WI38 (cell line): ENCODE measurements at regions not wholly inside any gene's neighbourhood (a gene's known extent, or its start where the extent isn't known, plus 50 kb on each side); places are given as distances from the start of the nearest gene placed in this dataset.
"Not testable (repeated sequence)": the region's sequence is repeated elsewhere in the genome, so short reads cannot be mapped to it uniquely, and the experiment has no call there.

Source experiments
- H3K4me3 ChIP-seq: 2 replicates; pipeline ENCODE4 v1.5.1; 2011; ENCODE audit warnings: low read depth, mild to moderate bottlenecking, control low read depth, low read length
- TF ChIP-seq, protein P1 (sequence below): IDR thresholded peaks from 2 replicates; pipeline ENCODE4 v1.5.1; 2012; ENCODE audit warnings: low read depth, mild to moderate bottlenecking, control low read depth, low read length

DNA sequence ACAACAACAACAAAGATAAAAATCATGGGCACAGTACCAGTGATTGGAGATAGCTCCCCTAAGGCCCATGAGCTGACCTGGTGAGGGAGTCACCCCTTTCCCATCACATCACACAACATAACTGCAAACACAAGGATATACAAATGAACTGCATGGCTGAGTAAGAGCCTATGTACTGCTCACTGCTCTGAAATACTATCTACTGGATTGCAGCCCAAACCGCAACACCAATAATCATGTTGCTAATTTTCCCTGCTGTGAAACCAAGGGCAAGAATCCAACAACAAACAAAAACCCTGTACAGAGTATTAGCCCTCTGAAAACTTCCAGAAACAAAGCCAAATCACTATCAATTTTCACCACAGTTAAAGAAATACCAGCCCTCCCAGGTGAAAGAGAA lies 1893.2 kb downstream of the PCDH9 start:
- no peak overlapping the region for H3K4me3 ChIP-seq
- TF ChIP-seq, protein P1, sequence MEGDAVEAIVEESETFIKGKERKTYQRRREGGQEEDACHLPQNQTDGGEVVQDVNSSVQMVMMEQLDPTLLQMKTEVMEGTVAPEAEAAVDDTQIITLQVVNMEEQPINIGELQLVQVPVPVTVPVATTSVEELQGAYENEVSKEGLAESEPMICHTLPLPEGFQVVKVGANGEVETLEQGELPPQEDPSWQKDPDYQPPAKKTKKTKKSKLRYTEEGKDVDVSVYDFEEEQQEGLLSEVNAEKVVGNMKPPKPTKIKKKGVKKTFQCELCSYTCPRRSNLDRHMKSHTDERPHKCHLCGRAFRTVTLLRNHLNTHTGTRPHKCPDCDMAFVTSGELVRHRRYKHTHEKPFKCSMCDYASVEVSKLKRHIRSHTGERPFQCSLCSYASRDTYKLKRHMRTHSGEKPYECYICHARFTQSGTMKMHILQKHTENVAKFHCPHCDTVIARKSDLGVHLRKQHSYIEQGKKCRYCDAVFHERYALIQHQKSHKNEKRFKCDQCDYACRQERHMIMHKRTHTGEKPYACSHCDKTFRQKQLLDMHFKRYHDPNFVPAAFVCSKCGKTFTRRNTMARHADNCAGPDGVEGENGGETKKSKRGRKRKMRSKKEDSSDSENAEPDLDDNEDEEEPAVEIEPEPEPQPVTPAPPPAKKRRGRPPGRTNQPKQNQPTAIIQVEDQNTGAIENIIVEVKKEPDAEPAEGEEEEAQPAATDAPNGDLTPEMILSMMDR: no peak

DNA sequence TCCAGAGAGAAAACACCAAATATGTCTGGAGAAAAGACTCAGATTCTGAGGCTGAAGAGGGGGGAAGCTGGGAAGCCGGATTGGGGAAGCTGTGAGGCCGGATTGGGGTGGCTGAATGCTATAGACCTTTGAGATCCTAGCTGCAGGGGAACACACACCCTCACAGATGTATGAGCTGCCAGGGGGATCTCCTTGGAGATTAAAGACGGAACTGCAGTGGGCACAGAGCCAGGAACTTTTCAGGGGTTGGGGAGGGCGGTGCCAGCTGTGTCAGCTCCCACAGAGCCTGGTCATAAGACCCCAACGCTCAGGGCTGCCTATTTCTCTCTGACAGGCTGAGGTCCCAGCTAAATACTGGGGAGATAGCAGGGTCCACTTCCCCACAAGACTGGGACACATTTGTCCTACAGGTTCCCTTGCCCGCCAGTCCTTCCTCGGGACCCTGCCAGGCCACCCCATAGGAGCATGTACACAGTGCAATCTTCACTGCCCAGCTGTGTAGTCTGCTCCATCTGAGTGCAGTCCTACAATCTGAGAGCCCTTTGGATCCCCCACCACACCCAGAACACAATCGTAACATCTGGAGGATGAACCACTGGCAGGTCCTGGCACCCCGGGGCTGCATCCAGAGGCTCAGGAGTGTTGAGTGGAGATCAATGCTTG lies 1893.9 kb downstream of the PCDH9 start:
- H3K4me3 ChIP-seq: no peak overlapping the region
- TF ChIP-seq, protein P1: no peak

DNA sequence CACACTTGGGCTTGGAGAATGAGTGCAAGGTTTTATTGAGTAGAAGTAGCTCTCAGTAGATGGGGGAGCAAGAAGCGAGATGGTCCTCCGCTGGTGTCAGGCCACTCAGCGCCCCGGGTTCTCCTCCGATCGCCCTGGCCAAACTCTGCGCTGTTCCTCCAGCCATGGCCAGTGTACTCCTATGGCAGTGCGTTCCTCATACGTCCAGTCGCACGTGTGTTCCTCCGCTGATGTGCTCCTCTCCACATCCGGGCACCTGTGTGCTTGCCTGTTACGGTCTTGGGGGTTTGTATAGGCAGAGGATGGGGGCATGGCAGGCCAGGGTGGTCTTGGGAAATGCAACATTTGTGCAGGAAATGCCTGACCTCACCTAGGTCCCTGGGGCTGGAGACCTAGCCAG lies 1899.4 kb downstream of the PCDH9 start:
- TF ChIP-seq, protein P1: no peak
- no peak overlapping the region for H3K4me3 ChIP-seq

DNA sequence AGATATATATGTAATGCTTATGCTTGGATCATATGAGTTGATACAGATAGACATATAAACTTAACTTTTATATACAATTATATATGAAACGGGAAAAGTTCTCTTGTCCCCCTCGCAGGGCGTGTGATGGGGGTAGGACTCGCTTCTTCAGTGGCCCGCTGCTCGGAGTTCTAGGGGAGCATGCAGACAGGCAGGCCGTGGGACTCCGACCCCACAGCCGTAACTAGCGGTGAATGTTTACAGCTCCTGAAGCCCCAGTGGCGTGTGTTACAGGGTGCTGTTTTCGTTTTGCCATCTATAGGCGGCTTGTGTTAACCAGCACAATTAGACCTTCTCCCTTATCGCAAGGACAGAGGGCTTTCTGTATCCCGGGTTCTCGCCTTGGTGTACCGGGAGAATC lies 1899.8 kb downstream of the PCDH9 start:
- no peak overlapping the region for H3K4me3 ChIP-seq
- TF ChIP-seq, protein P1: no peak

DNA sequence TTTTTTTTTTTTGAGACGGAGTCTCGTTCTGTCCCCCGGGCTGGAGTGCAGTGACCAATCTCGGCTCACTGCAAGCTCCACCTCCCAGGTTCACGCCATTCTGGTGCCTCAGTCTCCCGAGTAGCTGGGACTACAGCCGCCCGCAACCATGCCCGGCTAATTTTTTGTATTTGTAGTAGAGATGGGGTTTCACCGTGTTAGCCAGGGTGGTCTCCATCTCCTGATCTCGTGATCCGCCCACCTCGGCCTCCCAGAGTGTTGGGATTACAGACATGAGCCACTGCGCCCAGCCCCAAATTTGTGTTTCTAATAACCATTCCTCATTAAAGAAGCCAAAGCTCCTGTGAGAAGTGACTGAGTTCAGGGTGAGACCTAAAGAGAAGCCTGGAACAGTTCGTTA lies 1906.9 kb downstream of the PCDH9 start:
- not testable (repeated sequence) for H3K4me3 ChIP-seq

DNA sequence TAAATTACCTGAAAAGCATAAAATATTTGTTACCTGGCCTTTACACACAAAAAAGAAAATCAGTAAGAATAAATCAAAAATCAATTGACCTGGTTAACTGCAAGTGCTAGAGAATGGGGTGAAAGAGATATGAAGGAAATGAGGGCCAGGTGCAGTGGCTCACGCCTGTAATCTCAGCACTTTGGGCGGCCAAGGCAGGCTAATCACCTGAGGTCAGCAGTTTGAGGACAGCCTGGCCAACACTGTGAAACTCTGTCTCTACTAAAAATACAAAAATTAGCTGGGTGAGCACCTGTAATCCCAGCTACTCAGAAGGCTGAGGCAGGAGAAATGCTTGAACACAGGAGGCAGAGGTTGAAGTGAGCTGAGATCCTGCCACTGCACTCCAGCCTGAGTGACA lies 1908.7 kb downstream of the PCDH9 start:
- not testable (repeated sequence) for H3K4me3 ChIP-seq

DNA sequence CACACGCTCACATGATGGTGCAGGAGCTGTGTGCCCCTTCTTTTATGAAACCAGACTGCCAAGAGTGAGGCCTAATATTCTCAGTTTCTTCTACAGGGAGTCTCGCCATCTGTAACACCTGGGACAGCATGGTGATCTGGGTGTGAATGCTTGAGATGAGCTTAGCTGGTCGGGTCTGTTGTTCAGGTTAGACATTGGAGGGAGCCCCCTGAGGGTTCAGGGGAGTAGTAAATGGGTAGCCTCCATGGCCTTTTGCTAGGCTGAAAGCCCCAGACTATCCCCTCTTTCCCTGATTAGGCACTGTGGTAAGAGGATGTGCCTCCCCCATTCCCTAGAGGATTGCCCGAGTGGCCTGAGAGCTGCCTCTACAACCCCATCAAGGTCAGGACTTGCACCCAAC lies 1916.1 kb downstream of the PCDH9 start:
- no peak overlapping the region for H3K4me3 ChIP-seq
- TF ChIP-seq, protein P1: no peak

DNA sequence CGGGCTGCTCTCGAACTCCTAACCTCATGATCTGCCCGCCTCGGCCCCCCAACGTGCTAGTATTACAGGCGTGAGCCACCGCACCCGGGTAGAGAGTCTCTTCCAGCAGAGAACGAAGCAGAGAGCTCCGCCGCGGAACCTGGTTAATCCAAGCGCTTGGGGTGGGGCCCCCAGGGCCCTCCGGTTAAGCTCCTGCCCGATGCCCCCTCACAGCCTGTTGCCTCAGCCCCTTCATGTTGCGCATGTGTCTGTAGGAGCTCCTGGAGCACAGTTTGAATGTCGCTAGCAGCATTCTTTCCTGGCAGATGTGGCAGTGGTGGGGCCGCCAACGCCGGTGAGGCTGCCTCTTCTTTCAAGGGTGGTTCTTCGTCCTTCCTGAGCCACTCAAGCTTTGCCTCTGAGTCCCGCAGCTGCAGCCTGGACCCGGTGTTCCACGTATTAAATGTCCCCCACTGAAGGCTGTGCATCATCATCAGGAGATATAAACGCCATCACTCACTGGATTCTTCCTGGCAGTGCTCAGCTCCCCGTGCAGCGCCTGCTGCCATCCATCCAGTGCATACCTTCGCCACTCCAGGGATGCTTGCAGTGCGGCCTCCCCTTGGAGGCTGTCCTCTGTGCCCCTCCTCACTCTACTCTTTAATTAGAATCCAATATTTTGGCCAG lies 1919.3 kb downstream of the PCDH9 start:
- no peak overlapping the region for H3K4me3 ChIP-seq
- TF ChIP-seq, protein P1: no peak
